Caco-2 (cell line): ENCODE measurements at regions not wholly inside any gene's neighbourhood (a gene's known extent, or its start where the extent isn't known, plus 50 kb on each side); places are given as distances from the start of the nearest gene placed in this dataset.

Experiments used
- BruUV-seq: library from RNA; stranded (reverse); fragments of 400-500 nt; replicated peaks from 2 replicates; lab custom pipeline; 2021; lab: Mats Ljungman, UMichigan
- CTCF ChIA-PET: fragments of 300-600 bp; sonication (Branson Sonifier 250); formaldehyde crosslinking; loops from one replicate; lab custom pipeline; 2022; ENCODE audit warnings: antibody characterized with exemption; lab: Charles Lee
- POLR2A ChIA-PET: fragments of 300-600 bp; sonication (Branson Sonifier 250); formaldehyde crosslinking; loops from one replicate; lab custom pipeline; 2022; ENCODE audit warnings: antibody characterized with exemption; lab: Charles Lee
- DNase-seq, 2 experiments: peaks; one replicate each; pipeline versions ENCODE4 v3.0.0 to v3.0.0-alpha.2; 2020 to 2022
- H3K27me3 ChIP-seq: replicated peaks from 2 replicates; pipeline ENCODE4 v1.6.0; 2011; ENCODE audit warnings: low read length; ENCODE audit not compliant: control insufficient read depth, insufficient read depth
- H3K36me3 ChIP-seq: 2 replicates; pipeline ENCODE4 v1.5.1; 2011; ENCODE audit warnings: low read length; ENCODE audit not compliant: control insufficient read depth, insufficient read depth
- H3K4me1 ChIP-seq: fragments of 250-450 bp; sonication (Bioruptor Pico); 2 replicates; pipeline ENCODE4 v1.5.1; 2020; ENCODE audit warnings: mild to moderate bottlenecking
- H3K4me3 ChIP-seq: 2 replicates; pipeline ENCODE4 v1.5.1; 2011; ENCODE audit warnings: low read depth, mild to moderate bottlenecking, control low read depth, low read length
- H3K9me3 ChIP-seq: fragments of 250-450 bp; sonication (Bioruptor Pico); 2 replicates; pipeline ENCODE4 v1.5.1; 2020; ENCODE audit warnings: mild to moderate bottlenecking, moderate library complexity
- H3K27ac Mint-ChIP-seq: one replicate; pipeline ENCODE4 v1.8.0; 2022; ENCODE audit warnings: mixed read lengths; ENCODE audit not compliant: unreplicated experiment
- H3K27me3 Mint-ChIP-seq: one replicate; pipeline ENCODE4 v1.8.0; 2022; ENCODE audit warnings: mixed read lengths; ENCODE audit not compliant: insufficient read depth, unreplicated experiment
- H3K36me3 Mint-ChIP-seq: one replicate; pipeline ENCODE4 v1.8.0; 2022; ENCODE audit warnings: mild to moderate bottlenecking, mixed read lengths; ENCODE audit not compliant: insufficient read depth, unreplicated experiment
- H3K4me1 Mint-ChIP-seq: one replicate; pipeline ENCODE4 v1.8.0; 2022; ENCODE audit warnings: low read depth, mixed read lengths; ENCODE audit not compliant: unreplicated experiment
- H3K4me3 Mint-ChIP-seq: one replicate; pipeline ENCODE4 v1.8.0; 2022; ENCODE audit warnings: mild to moderate bottlenecking, moderate library complexity, mixed read lengths; ENCODE audit not compliant: unreplicated experiment
- H3K9me3 Mint-ChIP-seq: one replicate; pipeline ENCODE4 v1.8.0; 2022; ENCODE audit warnings: mixed read lengths; ENCODE audit not compliant: unreplicated experiment
- CTCF ChIP-seq, 2 experiments: fragments of 200-600 bp in 1 of 2; IDR thresholded peaks; 1 replicate in 1 of 2; 2 replicates in 1 of 2; pipeline versions ENCODE4 v1.5.1 to v1.8.0; 2011 to 2022; ENCODE audit warnings: antibody characterized with exemption in 1 of 2, control low read depth in 1 of 2, inconsistent platforms in 1 of 2, low read depth in 1 of 2, low read length in 1 of 2, mild to moderate bottlenecking in 1 of 2, moderate library complexity in 1 of 2; ENCODE audit not compliant: insufficient read depth in 1 of 2, severe bottlenecking in 1 of 2, unreplicated experiment in 1 of 2
- intact Hi-C: fragments of 100-400 bp; cut with micrococcal nuclease; formaldehyde crosslinking; loops from one replicate; pipeline ENCODE4 v1.10.0; 2022; ENCODE audit not compliant: unreplicated experiment

GRCh38 chr4:135515295-135515694, 1313.7 kb upstream of the PABPC4L start:
- Histone ChIP-seq H3K4me1 (no peaks in the 10 kb centered on the region), H3K36me3 (no peaks in the 10 kb centered on the region), H3K4me3 (no peak overlapping the region), H3K9me3 (no peaks in the 10 kb centered on the region), H3K27me3 (no peaks in the 10 kb centered on the region)
- TF ChIP-seq CTCF (IDR thresholded peaks at IDR 0.05; ENCODE audit: insufficient read depth in 1 of 2, low read depth in 1 of 2, low read length in 1 of 2, severe bottlenecking in 1 of 2, unreplicated experiment in 1 of 2): no peak
- H3K27me3 Mint-ChIP-seq: no peaks in the 10 kb centered on the region
- no peak overlapping the region for H3K4me3 Mint-ChIP-seq
- ChIA-PET POLR2A (no interaction called here), CTCF (no interaction called here)
- H3K9me3 Mint-ChIP-seq: no peaks in the 10 kb centered on the region
- intact Hi-C loops: no loop called here
- BruUV-seq: no TSS peak
- H3K36me3 Mint-ChIP-seq: no peaks in the 10 kb centered on the region
- H3K4me1 Mint-ChIP-seq: no peaks in the 10 kb centered on the region
- no peak for DNase-seq
- H3K27ac Mint-ChIP-seq: no peak overlapping the region

GRCh38 chr4:135510582-135510981, 1309.0 kb upstream of the PABPC4L start:
- H3K9me3 Mint-ChIP-seq: no peaks in the 10 kb centered on the region
- CTCF ChIA-PET: no interaction called here
- H3K27ac Mint-ChIP-seq: no peak overlapping the region
- H3K36me3 Mint-ChIP-seq: no peaks in the 10 kb centered on the region
- BruUV-seq: no TSS peak
- Histone ChIP-seq H3K27me3 (no peaks in the 10 kb centered on the region), H3K36me3 (no peaks in the 10 kb centered on the region), H3K9me3 (no peaks in the 10 kb centered on the region), H3K4me1 (no peaks in the 10 kb centered on the region), H3K4me3 (no peak overlapping the region)
- no peaks in the 10 kb centered on the region for H3K27me3 Mint-ChIP-seq
- no peak overlapping the region for H3K4me3 Mint-ChIP-seq
- TF ChIP-seq CTCF (IDR thresholded peaks at IDR 0.05; ENCODE audit: insufficient read depth in 1 of 2, low read depth in 1 of 2, low read length in 1 of 2, severe bottlenecking in 1 of 2, unreplicated experiment in 1 of 2): no peak
- POLR2A ChIA-PET: no interaction called here
- intact Hi-C loops: no loop called here
- no peaks in the 10 kb centered on the region for H3K4me1 Mint-ChIP-seq
- no peak for DNase-seq

GRCh38 chr4:135508006-135508714, 1306.6 kb upstream of the PABPC4L start:
- DNase-seq: no peak

More at GRCh38 chr4:135508006-135508714, 1306.6 kb upstream of the PABPC4L start:
- Mint-ChIP-seq H3K9me3 (no peaks in the 10 kb centered on the region), H3K4me1 (no peaks in the 10 kb centered on the region), H3K4me3 (no peak overlapping the region), H3K27me3 (no peaks in the 10 kb centered on the region), H3K27ac (no peak overlapping the region), H3K36me3 (no peaks in the 10 kb centered on the region)
- Histone ChIP-seq H3K36me3 (no peaks in the 10 kb centered on the region), H3K4me1 (no peaks in the 10 kb centered on the region), H3K27me3 (no peaks in the 10 kb centered on the region), H3K4me3 (no peak overlapping the region), H3K9me3 (no peaks in the 10 kb centered on the region)
- BruUV-seq: no TSS peak
- CTCF ChIA-PET: no interaction called here
- TF ChIP-seq CTCF (IDR thresholded peaks at IDR 0.05; ENCODE audit: insufficient read depth in 1 of 2, low read depth in 1 of 2, low read length in 1 of 2, severe bottlenecking in 1 of 2, unreplicated experiment in 1 of 2): no peak
- POLR2A ChIA-PET: no interaction called here
- intact Hi-C loops: no loop called here
